ENCODE measurements at regions not wholly inside any gene's neighbourhood (a gene's known extent, or its start where the extent isn't known, plus 50 kb on each side); places are given as distances from the start of the nearest gene placed in this dataset.

DNA sequence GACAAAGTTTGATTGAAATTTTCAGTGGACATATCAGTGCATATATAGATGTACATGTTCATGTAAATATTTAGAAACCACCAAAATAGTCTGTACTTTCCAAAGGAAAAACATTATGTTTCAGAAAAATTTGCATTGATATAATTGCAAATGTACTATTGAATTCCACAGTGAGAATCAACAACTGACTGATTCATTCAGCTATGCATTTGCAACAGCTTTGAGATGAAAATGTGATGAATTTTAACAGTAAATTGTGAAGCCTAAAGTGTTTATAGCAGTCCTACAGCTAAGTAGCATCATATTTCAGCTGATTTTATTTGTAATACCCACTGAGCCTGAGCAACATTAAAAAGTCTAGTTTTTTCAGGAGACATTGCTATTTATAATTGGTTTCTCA, 1647.4 kb upstream of the DDX18 start:
- TF ChIP-seq, protein P1, sequence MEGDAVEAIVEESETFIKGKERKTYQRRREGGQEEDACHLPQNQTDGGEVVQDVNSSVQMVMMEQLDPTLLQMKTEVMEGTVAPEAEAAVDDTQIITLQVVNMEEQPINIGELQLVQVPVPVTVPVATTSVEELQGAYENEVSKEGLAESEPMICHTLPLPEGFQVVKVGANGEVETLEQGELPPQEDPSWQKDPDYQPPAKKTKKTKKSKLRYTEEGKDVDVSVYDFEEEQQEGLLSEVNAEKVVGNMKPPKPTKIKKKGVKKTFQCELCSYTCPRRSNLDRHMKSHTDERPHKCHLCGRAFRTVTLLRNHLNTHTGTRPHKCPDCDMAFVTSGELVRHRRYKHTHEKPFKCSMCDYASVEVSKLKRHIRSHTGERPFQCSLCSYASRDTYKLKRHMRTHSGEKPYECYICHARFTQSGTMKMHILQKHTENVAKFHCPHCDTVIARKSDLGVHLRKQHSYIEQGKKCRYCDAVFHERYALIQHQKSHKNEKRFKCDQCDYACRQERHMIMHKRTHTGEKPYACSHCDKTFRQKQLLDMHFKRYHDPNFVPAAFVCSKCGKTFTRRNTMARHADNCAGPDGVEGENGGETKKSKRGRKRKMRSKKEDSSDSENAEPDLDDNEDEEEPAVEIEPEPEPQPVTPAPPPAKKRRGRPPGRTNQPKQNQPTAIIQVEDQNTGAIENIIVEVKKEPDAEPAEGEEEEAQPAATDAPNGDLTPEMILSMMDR (conservative IDR thresholded peaks at IDR 0.05; ENCODE audit: low read depth, low read length), result no peak
- TF ChIP-seq EZH2 (IDR thresholded peaks at IDR 0.05; ENCODE audit: low read length, unreplicated experiment), result no peak

Measured in PC-3 (cell line).